Omental fat pad (tissue), 3 donors: ENCODE measurements at regions not wholly inside any gene's neighbourhood (a gene's known extent, or its start where the extent isn't known, plus 50 kb on each side); places are given as distances from the start of the nearest gene placed in this dataset.

Source experiments
- ATAC-seq: fragments of 150-250 bp; one replicate; pipeline ENCODE4 v1.9.1; 2016; ENCODE audit warnings: mild to moderate bottlenecking, moderate library complexity; ENCODE audit not compliant: low FRiP score
- DNase-seq: peaks from one replicate; pipeline ENCODE4 v3.0.0-alpha.2; 2019; ENCODE audit warnings: low spot score
- CTCF ChIP-seq, 3 donors: fragments of 450-650 bp; IDR thresholded peaks; one replicate each; pipeline ENCODE4 v1.5.1; 2016 to 2017; ENCODE audit warnings: antibody characterized with exemption in 3 of 3, mild to moderate bottlenecking in 3 of 3, moderate library complexity in 2 of 3

- DNase-seq (no peak), ATAC-seq (no peak)
- no peak for TF ChIP-seq CTCF (IDR thresholded peaks at IDR 0.05)
Measured at GRCh38 chr5:82850393-82850792, 226.8 kb downstream of the TMEM167A start.

DNA sequence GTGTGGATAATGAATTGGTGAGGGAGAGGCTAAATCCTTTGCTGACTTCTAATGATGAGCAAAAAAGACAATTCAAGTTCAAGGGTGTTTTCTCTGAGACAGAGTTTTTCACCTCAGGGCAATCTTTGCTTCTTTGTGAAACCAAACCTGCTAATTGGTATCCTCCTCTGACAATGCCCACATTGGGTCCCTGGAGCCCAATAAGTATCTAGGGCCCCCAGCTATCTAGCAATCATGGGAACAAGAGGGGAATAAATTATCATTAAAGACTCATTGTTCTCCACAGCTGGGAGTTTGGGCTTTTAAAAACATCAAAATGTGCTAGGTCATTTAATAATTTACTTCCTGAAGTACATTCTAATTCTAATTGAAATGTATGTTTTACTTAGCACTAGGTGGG, 227.3 kb downstream of the TMEM167A start:
- TF ChIP-seq CTCF (IDR thresholded peaks at IDR 0.05): no peak
- DNase-seq (no peak), ATAC-seq (no peak)

DNA sequence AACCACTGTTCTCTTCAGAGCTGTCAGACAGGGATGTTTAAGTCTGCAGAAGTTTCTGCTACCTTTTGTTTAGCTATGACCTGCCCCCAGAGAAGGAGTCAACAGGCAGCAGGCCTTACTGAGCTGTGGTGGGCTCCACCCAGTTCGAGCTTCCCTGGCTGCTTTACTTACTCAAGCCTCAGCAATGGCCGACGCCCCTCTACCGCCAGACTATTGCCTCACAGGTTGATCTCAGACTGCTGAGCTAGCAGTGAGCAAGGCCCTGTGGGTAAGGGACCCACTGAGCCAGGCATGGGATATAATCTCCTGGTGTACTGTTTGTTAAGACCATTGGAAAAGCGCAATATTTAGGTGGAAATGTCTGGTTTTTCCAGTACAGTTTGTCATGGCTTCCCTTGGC, 229.6 kb downstream of the TMEM167A start:
- TF ChIP-seq CTCF (IDR thresholded peaks at IDR 0.05): no peak
- no peak for ATAC-seq
- DNase-seq: no peak

DNA sequence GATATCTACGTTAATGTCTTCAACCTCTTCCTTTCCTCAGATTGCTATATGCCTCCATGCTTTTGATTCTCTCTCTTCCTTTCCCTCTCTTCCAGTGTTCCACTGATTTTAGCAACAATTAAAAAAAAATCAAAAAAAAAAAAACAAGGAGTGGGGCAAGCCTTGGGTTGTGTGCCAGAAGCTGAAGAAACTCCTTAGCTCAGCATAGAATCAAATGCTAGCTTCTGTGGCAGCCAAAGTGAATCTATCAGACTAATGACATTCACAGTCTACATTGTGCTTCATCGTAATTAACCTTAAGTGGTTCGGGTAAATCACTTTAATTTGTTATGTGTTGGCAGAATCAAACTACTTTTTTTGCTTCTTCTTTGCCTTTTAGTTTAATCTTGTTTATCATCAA, 237.3 kb downstream of the TMEM167A start:
- TF ChIP-seq CTCF (IDR thresholded peaks at IDR 0.05): no peak
- ATAC-seq (no peak), DNase-seq (no peak)

DNA sequence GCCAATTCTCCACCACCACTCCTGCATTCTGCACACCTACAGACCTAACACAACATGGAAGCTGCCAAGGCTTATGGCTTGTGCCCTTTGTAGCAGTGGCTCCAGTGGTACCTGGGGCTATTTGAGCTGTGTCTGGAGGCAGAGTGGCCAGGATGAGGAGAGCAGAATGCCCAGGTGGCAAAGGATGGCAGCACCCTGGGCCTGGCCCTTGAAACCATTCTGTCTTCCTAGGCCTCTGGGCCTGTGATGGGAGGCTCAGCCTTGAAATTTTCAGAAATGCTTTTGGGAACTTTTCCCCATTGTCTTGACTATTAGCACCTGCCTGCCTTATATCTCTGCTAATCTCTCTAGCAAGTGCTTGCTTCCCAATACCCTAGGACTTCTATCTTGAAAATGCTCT, 241.7 kb downstream of the TMEM167A start:
- DNase-seq: no peak
- TF ChIP-seq CTCF (IDR thresholded peaks at IDR 0.05): no peak
- no peak for ATAC-seq

DNA sequence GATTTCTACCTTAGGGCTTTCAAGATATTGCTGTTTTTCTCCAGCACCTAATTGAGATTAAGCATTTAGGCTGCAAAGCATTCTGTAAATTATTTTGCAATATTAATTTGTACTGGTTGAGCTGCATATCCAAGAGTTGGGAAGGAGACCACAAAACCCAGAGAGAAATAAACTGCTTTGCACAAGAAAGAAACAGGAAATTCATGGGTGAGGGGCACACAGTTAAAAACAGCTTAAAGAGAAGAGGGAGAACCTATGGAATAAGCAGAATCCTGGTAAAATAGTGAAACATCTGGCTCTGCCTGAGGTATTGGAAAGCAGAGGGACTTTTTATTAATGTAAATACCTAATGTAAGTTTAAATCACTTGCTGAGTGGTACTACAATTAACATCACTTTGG, 243.0 kb downstream of the TMEM167A start:
- TF ChIP-seq CTCF (IDR thresholded peaks at IDR 0.05): no peak
- DNase-seq (no peak), ATAC-seq (no peak)

- no peak for DNase-seq
- no peak for TF ChIP-seq CTCF (IDR thresholded peaks at IDR 0.05)
- ATAC-seq: no peak
Measured at GRCh38 chr5:82833277-82833676, 243.9 kb downstream of the TMEM167A start.
